HG02938 (cell line): ENCODE measurements at regions not wholly inside any gene's neighbourhood (a gene's known extent, or its start where the extent isn't known, plus 50 kb on each side); places are given as distances from the start of the nearest gene placed in this dataset.

Experiments
- ATAC-seq: cut with Tn5 transposase; IDR thresholded peaks from one replicate; pipeline ENCODE4 v1.9.1; 2021; ENCODE audit warnings: mild to moderate bottlenecking, moderate library complexity; ENCODE audit not compliant: unreplicated experiment

DNA sequence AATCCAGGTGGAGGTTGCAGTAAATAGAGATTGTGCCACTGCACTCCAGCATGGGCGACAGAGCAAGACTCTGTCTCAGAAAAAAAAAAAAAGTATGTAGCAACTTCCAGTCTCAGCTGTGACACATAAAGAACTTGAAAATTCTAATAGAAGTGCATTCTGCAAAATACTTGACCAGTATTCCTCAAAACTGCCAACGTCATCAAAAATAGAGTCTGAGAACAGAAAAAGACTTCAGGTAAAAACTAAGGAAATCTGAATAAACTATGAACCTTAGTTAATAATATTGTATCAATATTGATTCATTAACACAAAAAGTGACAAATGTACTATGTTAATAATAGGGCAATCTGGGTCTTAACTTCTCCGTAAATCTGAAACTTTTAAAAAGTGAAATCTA, 76.7 kb upstream of the WDR75 start:
- no peak for ATAC-seq

GRCh38 chr2:189366349-189366748, 74.9 kb upstream of the WDR75 start:
- no peak for ATAC-seq

GRCh38 chr2:189367343-189367742, 73.9 kb upstream of the WDR75 start:
- ATAC-seq = no peak

- ATAC-seq = no peak
These were observed 71.7 kb upstream of the WDR75 start for GRCh38 chr2:189369566-189369965.

DNA sequence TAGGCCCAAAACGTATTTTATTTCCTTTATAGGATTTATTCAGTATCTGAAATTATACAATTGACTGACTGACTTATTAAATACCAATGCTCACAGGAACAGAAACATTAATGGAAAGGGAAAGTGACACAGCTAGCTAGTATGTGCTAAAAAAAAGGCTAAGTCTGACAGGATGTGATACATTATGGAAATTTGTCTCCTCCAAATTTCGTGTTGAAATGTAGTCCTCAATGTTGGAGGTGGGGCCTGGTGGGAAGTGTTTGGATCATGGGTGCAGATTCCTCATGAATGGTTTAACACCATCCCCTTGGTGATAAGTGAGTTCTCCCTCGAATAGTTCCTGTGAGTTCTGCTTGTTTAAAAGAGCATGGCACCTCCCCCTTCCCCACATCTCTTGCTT, 70.6 kb upstream of the WDR75 start:
- ATAC-seq = no peak

DNA sequence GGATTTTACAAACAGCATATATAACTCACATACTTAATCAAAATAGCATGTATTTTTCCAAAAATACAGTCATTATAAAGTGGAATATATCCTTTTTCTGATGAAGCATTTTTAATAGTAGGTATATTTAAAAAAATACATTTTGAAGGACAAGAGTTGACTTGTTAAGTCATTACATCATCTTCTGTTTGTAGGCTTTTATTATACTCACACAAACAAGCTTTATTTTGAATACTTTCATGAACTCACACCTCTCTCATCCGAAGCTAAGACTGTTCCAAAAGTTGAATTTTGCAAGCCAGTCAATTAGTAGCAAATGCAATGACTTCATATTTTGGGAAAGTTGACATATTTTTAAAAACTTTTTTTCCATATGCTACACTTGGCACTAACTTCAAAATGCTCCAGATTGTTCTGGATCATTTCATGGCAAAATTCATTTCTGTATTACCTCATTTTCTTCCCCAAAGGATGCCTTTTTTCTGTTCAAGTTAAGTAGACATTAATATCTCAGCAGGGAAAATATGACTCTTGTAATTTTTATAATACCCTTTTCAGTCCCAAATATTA, 68.5 kb upstream of the WDR75 start:
- no peak for ATAC-seq

DNA sequence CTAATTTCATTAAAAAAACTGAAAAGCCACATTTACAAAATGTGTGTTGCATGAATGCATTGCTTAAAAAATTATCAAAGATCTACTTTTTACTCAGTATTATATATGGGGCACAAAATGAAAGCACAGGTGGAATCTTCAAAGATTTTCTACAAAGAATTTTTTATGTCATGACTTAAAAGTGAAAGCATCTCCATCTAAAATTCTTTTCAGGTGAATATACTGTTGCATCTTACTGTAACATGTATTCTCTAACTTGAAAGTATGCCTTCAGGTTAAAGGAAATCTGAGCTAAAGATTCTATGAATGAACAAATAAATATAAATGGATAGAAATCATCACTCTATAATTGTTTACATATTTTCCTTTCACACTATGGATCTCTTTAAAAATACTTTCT, 66.8 kb upstream of the WDR75 start:
- ATAC-seq = no peak

- no peak for ATAC-seq
These were observed 65.4 kb upstream of the WDR75 start for GRCh38 chr2:189375842-189376241.

- ATAC-seq = no peak
These were observed 62.0 kb upstream of the WDR75 start for GRCh38 chr2:189379287-189379630.

DNA sequence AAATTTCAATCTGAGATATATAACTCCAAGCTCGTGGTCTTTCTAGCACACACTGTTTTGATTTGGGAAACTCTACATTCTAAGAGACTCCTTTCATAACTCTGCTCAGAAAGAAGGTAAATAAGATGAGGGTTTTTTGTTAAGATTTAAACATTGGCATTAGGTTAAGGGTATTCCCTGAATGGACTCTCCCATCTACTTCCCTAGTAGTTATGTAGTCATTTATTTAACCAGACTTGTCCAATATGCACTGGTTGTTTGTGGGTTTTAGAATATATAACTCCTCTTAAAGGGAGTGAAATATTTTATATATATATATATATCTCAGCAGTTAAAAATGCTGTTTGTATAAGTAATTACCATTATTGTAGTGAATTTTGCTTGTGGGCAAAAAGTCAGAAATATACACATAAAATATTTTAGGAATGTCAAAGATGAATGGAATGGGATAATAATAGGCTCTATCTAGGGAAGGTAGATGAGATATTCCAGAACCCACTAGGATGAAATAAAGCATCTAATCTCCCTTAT, 61.5 kb upstream of the WDR75 start:
- ATAC-seq = no peak

GRCh38 chr2:189382668-189383067, 58.6 kb upstream of the WDR75 start:
- ATAC-seq = no peak

- ATAC-seq = no peak
These were observed 54.5 kb upstream of the WDR75 start for GRCh38 chr2:189386741-189387140.

DNA sequence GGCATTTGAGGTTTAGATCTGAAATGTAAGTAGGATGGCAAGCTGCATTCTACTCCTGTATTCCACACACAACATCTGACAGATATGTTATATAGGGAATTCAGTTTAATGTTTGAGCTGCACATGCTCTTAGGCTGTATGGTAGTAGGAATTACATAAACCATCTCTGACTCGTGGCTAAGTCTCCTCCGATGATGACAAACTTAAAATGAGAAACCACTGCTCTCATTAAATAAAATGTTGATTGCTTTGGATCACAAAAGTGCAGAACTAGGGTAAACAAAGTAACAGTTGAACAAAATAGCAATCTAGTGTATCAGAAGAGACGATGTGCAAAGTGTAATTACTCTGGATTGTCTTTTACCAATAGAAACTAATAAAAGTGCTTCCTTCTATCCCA, 50.1 kb upstream of the WDR75 start:
- ATAC-seq = no peak
